CD4-positive, alpha-beta T cell treated with Interleukin-21 for 1 hour (primary cell): ENCODE measurements at regions not wholly inside any gene's neighbourhood (a gene's known extent, or its start where the extent isn't known, plus 50 kb on each side); places are given as distances from the start of the nearest gene placed in this dataset.

Experiments
- DNase-seq: peaks from one replicate; pipeline ENCODE4 v3.0.0-alpha.2; 2020

DNA sequence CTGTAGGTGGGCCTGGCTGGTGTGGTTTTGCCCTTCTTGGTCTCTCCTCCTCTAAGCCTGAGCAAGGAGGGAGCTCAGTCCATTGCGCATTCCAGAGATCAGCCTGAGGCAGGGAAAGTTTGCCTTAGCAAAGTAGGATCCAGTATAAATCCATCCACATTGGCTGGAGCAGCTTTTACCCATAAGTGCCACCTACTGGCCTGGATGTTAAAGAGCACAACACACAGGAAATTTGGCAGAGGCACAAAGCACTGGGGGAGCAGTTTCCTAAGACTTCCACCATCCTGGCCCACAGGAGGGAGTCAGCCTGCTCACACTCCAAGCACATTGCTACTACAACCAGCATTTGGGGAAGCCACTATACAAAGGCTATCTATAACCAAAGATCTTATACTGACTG lies 1124.2 kb downstream of the SLITRK1 start:
- DNase-seq: no peak

DNA sequence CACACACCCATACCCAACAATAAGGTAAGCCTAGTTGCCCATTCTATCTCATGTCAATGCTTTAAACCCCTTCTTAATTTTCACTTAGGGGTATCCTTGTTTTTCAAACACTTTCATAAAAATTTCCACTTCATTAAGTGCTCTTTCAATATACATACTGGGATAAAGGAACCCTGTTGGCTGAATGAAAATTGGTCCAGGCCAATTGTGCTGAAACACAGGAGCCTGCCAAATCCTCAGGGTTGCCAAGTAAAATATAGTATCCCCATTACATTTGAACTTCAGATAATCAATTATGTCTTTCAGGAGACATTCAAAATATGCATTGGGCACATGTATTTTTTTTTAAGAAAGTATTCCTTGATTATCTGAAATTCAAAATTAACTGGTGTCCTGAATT lies 1131.1 kb downstream of the SLITRK1 start:
- no peak for DNase-seq

DNA sequence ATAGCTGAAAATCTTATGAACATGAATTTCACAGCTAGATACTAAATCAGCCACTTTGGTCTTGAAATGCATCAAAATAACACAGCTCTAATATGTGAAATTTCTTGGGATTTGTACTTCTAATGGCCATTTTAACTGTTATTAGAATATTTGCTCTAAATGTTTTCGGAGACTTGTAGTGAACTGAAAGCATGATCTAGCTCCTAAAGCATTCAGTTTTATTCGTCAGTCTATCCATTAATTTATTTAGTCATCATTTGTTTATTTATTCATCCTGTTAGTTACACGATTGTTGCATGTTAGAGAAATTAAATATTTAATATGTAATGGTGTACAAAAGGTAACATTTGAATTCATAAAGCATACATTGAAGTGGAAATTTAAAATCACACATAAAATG lies 1132.7 kb downstream of the SLITRK1 start:
- no peak for DNase-seq

DNA sequence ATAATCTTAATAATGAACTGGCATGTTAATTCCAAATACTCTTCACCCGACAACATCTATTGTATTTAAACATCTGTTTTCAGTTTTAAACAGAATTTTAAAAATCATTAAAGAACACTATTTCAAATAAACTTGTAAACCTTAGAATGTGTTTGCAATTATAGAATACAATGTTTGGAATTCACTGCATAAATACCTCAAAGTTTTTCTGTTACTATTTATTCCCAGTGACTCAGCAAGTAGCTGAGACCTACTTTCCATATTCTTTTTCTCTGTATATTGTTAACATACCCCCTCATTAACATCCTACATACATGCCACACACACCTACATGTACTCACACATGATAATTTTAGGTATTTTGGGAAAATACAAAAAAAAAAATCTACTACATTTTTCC lies 1134.3 kb downstream of the SLITRK1 start:
- no peak for DNase-seq

DNA sequence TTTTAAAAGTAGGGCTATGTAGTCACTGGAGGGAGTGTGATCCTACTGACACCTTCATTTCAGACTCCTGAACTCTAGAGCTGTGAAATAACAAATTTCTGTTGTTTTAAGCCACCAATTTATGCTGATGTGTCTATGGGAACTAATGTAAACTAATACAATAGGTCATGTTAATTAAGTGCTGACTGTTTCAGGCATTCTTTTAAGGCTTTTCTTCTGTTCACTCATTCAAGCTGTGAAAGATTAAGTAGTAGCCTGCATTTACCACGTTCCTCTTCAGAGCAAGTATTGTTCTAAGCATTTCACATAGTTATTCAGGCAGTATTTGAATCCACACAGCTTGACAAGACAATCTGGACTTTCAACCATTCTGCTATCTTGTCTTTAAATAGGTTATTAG lies 1135.0 kb downstream of the SLITRK1 start:
- DNase-seq: no peak

DNA sequence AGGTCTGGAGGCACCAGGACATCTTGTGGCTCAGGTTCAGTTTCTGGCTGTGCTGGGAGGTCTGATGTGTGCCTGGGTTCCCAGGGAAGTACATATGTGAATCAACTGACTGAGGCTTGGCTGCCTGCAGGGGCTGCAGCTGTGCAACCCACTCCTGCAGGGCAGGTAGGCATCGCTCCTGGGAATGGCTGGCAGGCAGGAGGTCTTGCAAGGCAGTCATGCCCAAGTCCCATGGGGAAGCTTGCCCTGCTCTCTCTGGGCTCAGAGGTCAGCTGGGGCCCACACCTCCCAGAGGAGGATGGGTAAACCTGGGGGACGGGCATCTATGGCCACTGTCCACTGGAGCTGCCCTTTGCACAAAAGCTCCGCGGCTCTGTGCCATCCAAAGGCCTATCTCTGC lies 1141.8 kb downstream of the SLITRK1 start:
- DNase-seq: no peak

DNA sequence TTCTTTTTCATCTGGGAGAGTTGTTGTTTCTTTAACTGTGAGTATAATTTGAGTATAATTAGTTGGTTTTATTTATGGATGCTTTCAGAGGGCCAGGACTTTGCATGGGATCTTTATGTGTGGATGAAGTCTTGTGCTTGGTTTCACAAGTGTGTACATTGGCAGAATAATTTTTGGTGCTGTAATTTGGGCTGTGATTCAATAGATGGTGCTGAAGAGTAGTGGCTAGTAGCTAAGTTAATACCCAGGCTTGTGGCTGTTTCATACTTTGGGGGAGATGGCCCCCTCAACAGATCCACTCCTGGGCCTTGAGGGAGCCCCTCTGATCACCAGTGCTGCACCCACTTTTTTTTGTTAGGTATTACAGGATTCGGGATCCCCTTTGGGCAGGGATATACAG lies 1142.4 kb downstream of the SLITRK1 start:
- no peak for DNase-seq

DNA sequence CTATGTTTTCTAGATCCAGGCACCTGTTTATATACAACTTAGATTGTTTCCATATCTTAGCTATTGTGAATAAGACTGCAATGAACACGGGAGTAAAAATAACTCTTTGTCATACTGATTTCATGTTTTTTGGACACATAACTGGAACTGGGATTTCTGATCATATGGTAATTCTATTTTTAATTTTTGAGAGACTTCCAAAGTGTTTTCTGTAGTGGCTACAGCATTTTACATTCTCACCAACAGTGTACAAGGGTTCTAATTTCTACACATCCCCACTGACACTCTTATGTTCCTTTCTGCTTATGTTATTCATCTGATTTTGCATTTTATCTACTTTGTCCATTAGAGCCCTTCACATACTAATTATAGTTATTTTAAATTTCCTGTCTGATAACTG lies 1152.9 kb downstream of the SLITRK1 start:
- no peak for DNase-seq

DNA sequence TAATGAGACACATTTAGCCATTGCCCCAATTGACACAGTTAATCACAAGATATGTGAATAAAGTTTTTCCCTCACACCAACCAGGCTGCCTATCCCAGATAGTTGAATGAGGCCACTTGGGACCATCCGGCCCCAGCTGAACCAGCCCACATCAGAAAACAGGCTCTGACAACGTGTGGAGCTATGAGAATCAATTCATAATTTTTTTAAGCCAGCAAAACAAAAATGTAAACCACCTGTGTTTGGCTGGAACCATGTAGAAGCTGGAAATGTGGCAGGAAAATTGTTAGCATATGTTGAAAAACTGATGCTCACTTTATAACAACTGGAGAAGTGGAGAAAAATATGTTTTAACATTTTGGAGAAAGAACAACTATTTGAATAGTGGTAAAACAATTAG lies 1161.3 kb downstream of the SLITRK1 start:
- no peak for DNase-seq

DNA sequence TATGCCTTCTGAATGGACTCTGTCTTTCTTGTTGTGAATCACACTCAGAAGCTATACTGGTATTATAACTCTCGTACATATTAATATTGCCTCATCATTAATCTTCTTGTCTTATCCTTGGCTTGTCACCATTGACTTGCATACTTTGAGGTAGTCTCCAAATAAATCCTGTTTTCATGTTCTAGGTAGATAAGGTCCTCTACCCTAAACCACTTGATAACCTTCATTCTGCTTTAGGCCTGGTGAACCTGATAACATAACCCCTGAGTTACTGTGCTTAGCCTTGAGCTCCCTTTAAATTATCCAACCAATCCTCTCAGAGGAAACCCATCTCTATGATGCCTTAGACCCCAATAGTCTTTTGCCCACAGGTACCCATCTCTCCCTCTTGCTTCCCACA lies 1162.3 kb downstream of the SLITRK1 start:
- no peak for DNase-seq

DNA sequence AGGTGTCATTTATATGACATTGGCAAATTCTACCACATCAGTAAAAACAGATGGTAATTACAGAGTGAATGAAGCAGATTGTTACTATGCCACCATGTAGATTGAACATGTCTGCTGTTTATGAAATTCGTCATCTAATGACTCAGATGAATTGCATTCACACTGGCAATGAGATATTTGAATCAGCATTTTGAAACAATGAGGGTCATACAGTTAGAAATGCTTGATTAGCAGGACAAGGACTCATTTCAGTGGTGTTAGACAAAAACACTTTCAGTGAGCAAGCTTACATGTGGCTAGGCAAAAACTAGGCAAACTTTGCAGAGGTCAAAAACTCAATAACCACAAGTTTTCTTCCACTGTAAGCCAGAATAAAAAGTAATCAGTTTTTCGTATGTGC lies 1165.0 kb downstream of the SLITRK1 start:
- no peak for DNase-seq

DNA sequence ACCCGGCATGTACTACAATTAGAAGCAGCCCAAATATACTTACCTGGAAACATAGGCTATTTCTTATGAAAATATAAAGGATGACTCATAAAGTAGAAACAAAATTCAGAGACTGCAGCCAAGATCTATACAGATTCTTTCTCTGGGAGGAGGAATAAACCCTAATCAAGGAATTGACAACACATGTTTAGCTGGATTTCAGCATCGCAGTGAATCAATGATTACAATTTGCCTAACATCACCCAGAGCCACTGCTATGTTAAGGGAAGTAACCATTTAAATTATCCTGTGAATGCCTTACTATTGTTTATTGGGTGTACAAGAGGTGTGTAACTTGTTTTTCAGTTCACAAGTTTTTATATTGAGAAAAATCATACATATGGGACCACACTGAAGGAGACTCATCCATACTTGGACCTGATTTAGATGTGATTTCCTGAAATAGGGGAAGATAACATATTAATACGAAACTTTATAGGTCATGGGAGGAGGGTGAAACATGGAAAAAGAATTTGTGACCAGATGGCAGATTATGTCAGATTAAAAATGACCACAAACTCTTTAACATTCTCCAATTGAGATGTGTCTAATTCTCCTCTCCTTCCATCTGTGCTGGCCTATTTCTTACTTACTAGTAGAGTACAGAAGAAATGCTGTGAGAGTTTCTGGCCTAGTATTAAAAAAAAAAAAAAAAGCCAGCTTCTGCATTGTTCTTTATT lies 1168.4 kb downstream of the SLITRK1 start:
- DNase-seq: no peak

DNA sequence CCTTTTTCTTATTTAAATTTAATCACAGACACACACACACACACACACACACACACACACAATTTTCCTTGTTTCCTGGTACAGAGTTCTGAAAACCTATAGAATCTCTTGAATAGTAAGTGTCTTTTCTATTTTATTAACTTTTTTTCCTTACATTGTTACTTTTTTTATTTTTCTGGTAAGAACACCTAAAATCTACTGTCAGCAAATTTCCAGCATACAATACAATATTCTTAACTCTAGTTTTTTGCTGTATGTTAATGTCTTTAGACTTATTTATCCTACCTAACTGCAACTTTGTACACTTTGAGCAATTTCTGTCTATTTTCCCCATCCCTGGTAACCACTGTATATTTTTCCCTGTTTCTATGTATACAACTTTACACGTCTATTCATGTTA lies 1179.8 kb downstream of the SLITRK1 start:
- no peak for DNase-seq

DNA sequence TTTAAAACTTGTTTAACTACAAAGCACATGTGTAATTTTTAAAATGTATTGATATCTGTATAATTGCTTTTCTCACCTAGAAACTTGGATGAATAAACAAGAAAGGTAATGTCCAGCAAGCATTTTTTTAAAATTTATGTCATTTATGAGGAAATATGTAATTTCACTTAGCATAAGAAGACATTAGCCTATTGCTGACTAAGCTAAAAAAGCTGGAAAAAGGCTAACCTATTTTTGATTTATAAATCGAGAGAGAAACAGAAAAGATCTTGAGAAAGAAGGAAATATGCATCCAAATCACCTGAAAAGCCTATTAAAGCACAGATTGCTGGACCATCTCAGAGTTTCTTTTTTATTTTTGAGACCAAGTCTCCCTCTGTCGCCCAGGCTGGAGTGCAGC lies 1181.3 kb downstream of the SLITRK1 start:
- no peak for DNase-seq

DNA sequence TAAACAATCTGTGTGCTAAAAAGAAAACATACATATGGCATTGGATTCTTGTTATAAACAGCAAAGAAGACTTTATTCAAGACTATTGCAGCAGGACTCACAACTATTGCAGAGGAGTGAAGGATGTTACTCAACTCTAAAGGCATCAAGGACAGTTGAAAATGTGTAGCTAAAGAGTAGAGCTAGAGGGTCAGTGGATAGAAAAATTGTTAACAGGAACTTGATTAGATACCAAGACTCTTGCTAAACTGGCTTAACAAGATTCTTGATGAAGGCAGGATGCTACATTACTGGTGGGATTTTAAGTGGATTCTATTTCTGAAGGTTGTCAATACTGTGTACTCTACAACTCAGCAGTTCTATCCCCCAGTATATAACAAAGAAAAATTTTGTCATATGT lies 1183.3 kb downstream of the SLITRK1 start:
- DNase-seq: no peak

DNA sequence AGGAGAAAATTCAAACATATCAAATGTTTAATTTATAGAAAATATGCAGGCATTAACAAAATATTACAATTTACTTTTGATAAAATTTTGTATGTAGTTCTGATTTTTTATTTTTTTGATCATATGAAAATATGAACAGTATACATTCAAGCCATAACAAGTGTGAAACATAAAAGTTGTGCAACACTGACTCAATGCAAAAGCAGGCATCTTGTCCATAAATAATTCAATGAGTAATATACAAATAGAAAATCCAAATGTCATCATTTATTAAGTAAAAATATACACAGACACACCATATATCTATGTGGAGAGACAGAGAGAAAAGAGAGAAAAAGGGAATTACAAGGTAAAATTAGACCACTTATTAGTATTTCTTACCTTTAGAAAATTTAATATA lies 1183.9 kb downstream of the SLITRK1 start:
- no peak for DNase-seq

DNA sequence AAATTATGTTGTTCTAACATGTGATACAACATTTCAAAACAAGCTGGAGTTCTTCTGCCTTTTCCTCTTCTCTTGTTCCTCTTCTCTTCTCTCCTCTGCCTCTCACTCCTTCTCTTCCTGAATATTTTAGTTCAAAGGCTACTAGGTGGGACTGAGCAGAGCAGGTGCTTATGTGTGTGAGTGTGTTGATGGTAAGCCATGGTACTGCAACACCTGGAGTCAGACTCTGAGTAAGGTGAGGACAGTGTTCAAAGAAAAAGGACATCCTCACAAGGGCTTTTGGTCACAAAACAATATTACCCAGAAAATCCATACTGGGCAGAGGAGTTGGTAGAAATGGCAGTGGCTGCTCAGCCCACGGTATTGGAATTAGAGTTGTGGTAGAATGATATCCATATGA lies 1188.7 kb downstream of the SLITRK1 start:
- no peak for DNase-seq

DNA sequence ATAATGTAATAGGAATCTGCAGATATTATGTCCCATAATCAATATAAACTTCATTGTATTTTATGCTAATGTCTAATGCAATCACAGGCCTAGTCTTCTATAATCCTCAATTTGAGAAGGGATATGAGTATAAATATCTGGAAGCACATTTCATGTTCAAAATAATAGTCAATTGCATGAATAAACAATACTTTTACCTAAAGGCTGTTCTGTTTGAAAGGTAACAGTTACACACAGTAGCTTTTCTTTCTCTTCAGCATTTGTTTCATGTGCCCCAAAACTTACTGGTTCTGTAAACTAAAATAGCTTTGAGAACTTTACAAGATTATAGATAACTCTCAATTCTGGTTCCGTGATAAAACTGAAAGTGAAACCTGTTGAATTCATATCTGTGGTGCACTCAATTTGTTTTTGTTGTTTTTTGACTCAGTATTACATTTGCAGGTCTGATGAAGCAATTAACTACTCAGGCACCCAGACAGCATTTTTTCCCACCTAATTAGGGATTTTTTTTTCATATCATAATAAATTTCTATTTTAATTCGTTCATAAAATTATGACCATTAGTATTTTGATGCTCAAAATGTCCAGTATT lies 1193.8 kb downstream of the SLITRK1 start:
- DNase-seq: peak; percentile 28

DNA sequence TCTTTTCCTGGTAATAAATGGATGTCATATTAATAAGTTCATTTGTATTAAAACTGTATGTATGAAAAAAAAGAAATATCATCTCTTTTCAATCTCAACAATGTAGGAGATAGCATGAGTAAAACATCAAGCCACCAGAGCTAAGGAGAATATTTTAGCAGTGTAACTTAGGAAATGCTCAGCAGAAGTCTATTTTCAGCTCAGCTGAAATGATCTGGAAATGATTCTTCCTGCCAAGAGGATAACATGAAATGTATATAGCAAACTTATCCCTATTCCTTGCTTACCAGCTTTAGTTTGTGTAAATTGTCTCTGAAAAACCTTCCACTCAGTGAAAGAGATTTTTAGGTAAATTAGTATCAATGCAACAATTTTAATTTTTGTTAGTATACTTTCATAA lies 1194.4 kb downstream of the SLITRK1 start:
- no peak for DNase-seq

DNA sequence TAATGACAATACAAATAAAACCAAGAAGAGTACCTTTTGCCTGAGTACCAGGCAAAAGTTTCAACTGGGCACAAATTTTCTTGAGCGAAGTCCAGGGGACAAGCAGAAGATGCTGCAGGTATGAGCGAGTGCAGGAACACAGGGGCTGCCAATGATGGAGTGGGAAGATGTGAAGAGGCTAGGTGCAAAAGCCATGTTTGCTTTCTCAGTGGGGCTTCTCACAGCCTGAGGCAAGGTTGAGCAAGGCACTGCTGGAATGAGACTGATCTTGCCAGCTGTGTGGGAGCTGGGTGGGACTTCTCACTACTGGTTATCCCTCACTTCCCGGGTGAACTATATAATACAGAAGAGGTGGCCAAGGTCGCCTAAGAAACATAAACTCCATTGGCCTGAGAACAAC lies 1200.7 kb downstream of the SLITRK1 start:
- DNase-seq: no peak

DNA sequence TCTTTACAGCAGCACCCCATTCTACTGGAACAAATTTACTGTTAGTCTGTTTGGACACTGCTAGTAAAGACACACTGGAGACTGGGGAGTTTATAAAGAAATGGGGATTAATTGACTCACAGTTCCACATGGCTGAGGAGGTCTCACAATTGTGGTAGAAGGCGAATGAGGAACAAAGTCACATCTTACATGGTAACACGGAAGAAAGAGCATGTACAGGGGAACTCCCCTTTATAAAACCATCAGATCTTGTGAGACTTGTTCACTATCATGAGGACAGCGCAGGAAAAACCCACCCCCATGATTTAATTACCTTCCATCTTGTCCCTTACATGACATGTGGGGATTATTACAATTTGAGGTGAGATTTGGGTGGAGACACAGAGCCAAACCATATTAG lies 1204.2 kb downstream of the SLITRK1 start:
- no peak for DNase-seq

DNA sequence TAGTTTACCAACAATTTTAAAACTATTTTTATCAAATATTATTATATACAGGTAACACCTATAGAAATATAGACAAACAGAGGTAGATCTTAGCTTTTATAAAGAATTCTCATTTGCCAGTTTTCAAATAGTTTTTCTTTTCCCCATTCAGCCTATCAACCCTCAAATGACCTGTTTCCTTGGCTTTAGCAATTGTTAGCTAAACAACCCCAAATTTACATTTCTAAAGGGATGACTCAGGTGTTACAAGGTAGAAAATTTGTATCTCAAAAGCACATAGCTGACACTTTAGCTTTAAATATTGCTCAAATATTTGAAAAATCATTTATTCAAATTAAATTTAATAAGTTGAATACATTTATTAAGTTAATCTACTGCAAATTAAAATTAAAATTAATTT lies 1207.2 kb downstream of the SLITRK1 start:
- no peak for DNase-seq

DNA sequence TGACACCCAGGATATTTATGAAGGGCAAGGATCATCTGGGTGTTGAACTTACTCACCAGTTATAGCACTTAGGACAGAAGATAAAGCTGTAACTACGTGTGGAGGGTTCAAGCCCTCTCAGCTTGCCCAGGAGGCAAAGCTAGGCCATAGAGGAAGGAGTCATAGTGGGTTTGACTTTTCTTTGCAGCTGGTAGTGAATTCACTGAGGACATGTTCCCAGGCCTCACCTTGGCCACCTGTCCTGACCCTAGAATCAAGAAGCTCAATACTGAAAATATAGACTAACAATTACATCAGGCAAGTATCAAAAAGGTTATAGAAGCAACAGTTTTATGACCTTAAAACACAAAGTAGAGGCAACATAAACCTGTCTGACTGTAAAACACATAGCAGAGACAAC lies 1207.7 kb downstream of the SLITRK1 start:
- DNase-seq: no peak

DNA sequence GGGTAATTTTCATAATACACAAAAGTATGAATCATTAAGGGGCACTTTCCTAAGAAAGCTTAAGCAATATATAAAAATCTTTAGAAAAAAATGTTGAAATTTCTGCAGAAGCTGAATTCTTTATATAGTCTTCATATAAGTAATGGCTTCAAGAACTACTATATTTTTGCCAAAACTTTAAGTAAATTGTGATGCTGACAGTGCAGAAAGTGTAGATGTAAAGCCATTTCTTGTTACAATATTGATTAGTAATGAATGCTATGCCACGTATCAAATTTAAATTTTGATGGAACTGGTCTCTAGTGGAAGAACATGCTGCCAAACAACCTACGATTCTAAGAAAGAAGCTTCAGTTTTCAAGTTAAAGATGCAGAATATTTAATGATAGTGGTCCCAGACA lies 1210.0 kb downstream of the SLITRK1 start:
- DNase-seq: no peak

DNA sequence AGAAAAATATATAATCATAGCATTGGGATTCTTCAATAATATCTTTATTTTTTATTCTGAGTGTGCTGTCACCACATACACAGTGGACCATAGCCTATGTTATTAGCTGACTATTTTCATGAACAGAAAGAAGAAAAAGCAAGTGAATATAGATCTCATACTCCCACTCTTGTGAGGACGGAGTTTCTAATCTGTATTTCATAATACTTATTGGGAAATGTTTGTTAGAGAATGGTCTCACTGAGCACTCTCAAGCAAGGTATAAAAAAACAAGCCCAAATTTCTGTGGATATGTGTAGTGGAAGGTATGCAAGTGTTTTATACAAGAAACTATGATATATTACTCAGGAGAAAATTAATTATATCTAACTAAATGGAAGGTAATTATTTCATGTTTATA lies 1218.1 kb downstream of the SLITRK1 start:
- DNase-seq: no peak
